Lung (tissue), 11 donors: ENCODE measurements at regions not wholly inside any gene's neighbourhood (a gene's known extent, or its start where the extent isn't known, plus 50 kb on each side); places are given as distances from the start of the nearest gene placed in this dataset.

Source experiments
- ATAC-seq: fragments of 200-7000 bp; cut with Tn5 transposase; one replicate; pipeline ENCODE4 v1.9.1; 2020; ENCODE audit warnings: moderate number of reproducible peaks; ENCODE audit not compliant: insufficient read depth, low FRiP score
- DNase-seq, 3 donors: peaks; one replicate each; pipeline ENCODE4 v3.0.0-alpha.2; 2013 to 2017
- H3K27ac ChIP-seq, 2 donors: one replicate each; pipeline ENCODE4 v1.5.1; 2013; ENCODE audit warnings: mild to moderate bottlenecking in 2 of 2, moderate library complexity in 2 of 2, control low read depth in 1 of 2, inconsistent platforms in 1 of 2, low read depth in 1 of 2, low read length in 1 of 2
- H3K27me3 ChIP-seq, 3 donors: one replicate each; pipeline ENCODE4 v1.5.1; 2013; ENCODE audit warnings: low read length in 2 of 3; ENCODE audit not compliant: control insufficient read depth in 3 of 3, insufficient read depth in 3 of 3
- H3K36me3 ChIP-seq, 4 donors: one replicate each; pipeline ENCODE4 v1.5.1; 2013; ENCODE audit warnings: low read length in 4 of 4, mild to moderate bottlenecking in 1 of 4, moderate library complexity in 1 of 4; ENCODE audit not compliant: control insufficient read depth in 4 of 4, insufficient read depth in 4 of 4
- H3K4me1 ChIP-seq, 5 donors: one replicate each; pipeline ENCODE4 v1.5.1; 2013; ENCODE audit warnings: low read length in 5 of 5, mild to moderate bottlenecking in 2 of 5, moderate library complexity in 1 of 5; ENCODE audit not compliant: control insufficient read depth in 5 of 5, insufficient read depth in 5 of 5
- H3K4me3 ChIP-seq: one replicate; pipeline ENCODE4 v1.5.1; 2013; ENCODE audit warnings: mild to moderate bottlenecking, control low read depth, moderate library complexity
- H3K9ac ChIP-seq, 2 donors: one replicate each; pipeline ENCODE4 v1.5.1; 2013; ENCODE audit warnings: low read length in 2 of 2, control low read depth in 1 of 2; ENCODE audit not compliant: insufficient read depth in 1 of 2
- H3K9me3 ChIP-seq, 4 donors: one replicate each; pipeline ENCODE4 v1.5.1; 2013; ENCODE audit warnings: low read length in 3 of 4, mild to moderate bottlenecking in 1 of 4, moderate library complexity in 1 of 4; ENCODE audit not compliant: control insufficient read depth in 4 of 4, insufficient read depth in 3 of 4
- CTCF ChIP-seq: IDR thresholded peaks from 2 replicates; pipeline ENCODE4 v1.5.1; 2012; ENCODE audit warnings: mild to moderate bottlenecking; ENCODE audit errors: control extremely low read depth, extremely low read depth
- WGBS, 2 donors: extraction: QIAGEN DNeasy Blood & Tissue Kit; methylation state at CpG; one replicate each; pipeline ENCODE4 v1.1.7; 2013; 5-methylcytosine and 5-hydroxymethylcytosine counted together
- donor health status: control.
- donor health status: control.
- donor health status: Bipolar disorder and iron deficiency.
- donor health status: healthy.
- donor health status: DM: yes; HTN: yes; CAD: no.

GRCh38 chr2:146659976-146660375 is 1184.9 kb upstream of the ACVR2A start:
- DNase-seq = no peak
- no peak overlapping the region for H3K27ac ChIP-seq
- TF ChIP-seq CTCF = no peak
- ATAC-seq = no peak
- no peak overlapping the region for H3K4me3 ChIP-seq
- 81 to 82% methylated on average over 1 of the region's 1 CpG for WGBS, 2 donors
- no peaks in the 10 kb centered on the region for H3K27me3 ChIP-seq
- H3K4me1 ChIP-seq = peaks cover 0 to 11% (median 0%) of the 10 kb centered on the region in 5 donors
- no peak overlapping the region for H3K9ac ChIP-seq
- no peaks in the 10 kb centered on the region for H3K9me3 ChIP-seq
- no peaks in the 10 kb centered on the region for H3K36me3 ChIP-seq

DNA sequence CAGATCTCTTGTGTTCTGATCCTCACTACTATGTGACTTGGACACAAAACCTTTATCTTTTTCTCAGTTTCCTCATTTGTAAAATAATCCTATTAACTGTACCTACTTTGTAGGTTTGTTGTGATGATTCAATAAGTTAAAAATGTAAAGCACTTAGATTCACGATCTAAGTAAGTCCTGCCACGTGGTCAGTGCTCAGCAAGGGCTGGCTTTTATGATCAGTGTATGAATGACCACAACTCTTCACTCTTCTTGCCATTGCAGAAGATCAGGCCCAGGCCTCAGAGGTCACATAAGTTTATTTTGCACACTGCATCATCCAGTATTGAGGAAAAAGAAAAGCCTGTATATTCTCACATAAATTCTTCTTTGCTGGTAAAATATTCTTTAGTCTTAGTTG is 1192.5 kb upstream of the ACVR2A start:
- Histone ChIP-seq H3K4me1 (no peaks in the 10 kb centered on the region), H3K9ac (no peak overlapping the region), H3K27ac (no peak overlapping the region), H3K9me3 (no peaks in the 10 kb centered on the region), H3K4me3 (no peak overlapping the region), H3K27me3 (no peaks in the 10 kb centered on the region), H3K36me3 (no peaks in the 10 kb centered on the region)
- no peak for TF ChIP-seq CTCF
- 77 to 84% methylated on average over 2 of the region's 2 CpGs for WGBS, 2 donors
- DNase-seq = no peak
- no peak for ATAC-seq

GRCh38 chr2:146651361-146651760 is 1193.5 kb upstream of the ACVR2A start:
- WGBS, 2 donors = 70 to 78% methylated on average over 3 of the region's 3 CpGs
- H3K4me1 ChIP-seq = no peaks in the 10 kb centered on the region
- DNase-seq (no peak), ATAC-seq (no peak)
- H3K4me3 ChIP-seq = no peak overlapping the region
- no peaks in the 10 kb centered on the region for H3K9me3 ChIP-seq
- H3K27ac ChIP-seq = no peak overlapping the region
- H3K27me3 ChIP-seq = no peaks in the 10 kb centered on the region
- H3K9ac ChIP-seq = no peak overlapping the region
- H3K36me3 ChIP-seq = no peaks in the 10 kb centered on the region
- no peak for TF ChIP-seq CTCF

GRCh38 chr2:146642066-146642465 is 1202.8 kb upstream of the ACVR2A start:
- WGBS, 2 donors = 71 to 82% methylated on average over 4 of the region's 4 CpGs
- TF ChIP-seq CTCF = no peak
- DNase-seq = no peak

More at GRCh38 chr2:146642066-146642465, 1202.8 kb upstream of the ACVR2A start:
- no peaks in the 10 kb centered on the region for H3K4me1 ChIP-seq
- no peaks in the 10 kb centered on the region for H3K27me3 ChIP-seq
- no peak overlapping the region for H3K27ac ChIP-seq
- H3K4me3 ChIP-seq = no peak overlapping the region
- H3K9me3 ChIP-seq = peaks cover 0 to 1% (median 0%) of the 10 kb centered on the region in 4 donors
- H3K9ac ChIP-seq = no peak overlapping the region
- ATAC-seq = no peak
- no peaks in the 10 kb centered on the region for H3K36me3 ChIP-seq
